Stimulated activated naive CD8-positive, alpha-beta T cell treated with anti-CD3 and anti-CD28 coated beads, Interleukin-15, Interleukin-2, amounts not matched to agents 100 U/mL and 50 U/mL, for 24 hours (primary cell): ENCODE measurements at regions not wholly inside any gene's neighbourhood (a gene's known extent, or its start where the extent isn't known, plus 50 kb on each side); places are given as distances from the start of the nearest gene placed in this dataset.

Source experiments
- ATAC-seq: fragments of 150-1000 bp; cut with Tn5 transposase; one replicate; pipeline ENCODE4 v1.10.0; 2021
- DNase-seq: peaks from one replicate; pipeline ENCODE4 v3.0.0; 2021

DNA sequence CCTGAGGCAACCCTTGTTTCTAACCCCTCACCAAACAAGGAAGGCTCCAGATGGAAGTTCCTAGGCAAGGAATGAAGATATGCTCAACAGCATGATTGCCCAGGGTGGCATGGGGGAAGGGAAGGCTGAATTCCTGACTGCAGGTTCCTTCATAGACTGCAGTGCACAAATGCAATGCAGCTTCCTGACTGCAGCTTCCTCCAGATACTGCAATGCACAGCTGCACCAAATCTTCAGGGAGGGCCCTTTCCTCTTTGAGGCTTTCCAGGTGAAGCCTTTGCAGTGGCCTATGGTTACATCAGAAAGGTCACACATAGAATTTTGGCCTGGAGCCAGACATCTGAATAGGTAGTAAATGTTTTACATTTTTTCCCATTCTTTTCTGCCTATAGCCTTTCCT, 58.8 kb upstream of the DYNAP start:
- ATAC-seq (no peak), DNase-seq (no peak)

DNA sequence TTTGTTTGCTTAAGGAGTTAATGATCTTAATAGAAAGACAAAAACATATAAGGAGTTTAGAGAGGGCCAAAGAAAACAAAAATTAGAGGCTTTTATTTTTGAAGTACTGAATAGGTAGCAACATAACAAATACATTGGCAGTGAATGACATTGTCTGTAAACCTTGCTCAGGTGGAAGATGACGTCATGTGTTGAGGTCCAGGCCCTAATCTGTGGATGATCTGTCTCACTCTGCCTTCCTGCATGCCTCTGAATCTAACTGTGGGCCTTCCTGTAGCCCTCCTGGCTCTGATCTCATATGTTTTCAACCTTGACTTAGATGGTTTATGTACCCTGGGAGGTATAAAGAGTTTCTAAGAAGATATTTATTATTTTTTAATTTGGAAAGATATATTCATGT, 58.1 kb upstream of the DYNAP start:
- DNase-seq, result no peak
- no peak for ATAC-seq
